PC-3 (cell line): ENCODE measurements at regions not wholly inside any gene's neighbourhood (a gene's known extent, or its start where the extent isn't known, plus 50 kb on each side); places are given as distances from the start of the nearest gene placed in this dataset.

Experiments
- ATAC-seq: fragments of 200-7000 bp; cut with Tn5 transposase; 2 replicates; pipeline ENCODE4 v1.9.1; 2020; ENCODE audit warnings: mild to moderate bottlenecking, moderate library complexity
- BruUV-seq: library from RNA; stranded (reverse); fragments of 400-500 nt; replicated peaks from 2 replicates; lab custom pipeline; 2021; lab: Mats Ljungman, UMichigan
- CTCF ChIA-PET: fragments of 300-600 bp; sonication (Branson Sonifier 250); formaldehyde crosslinking; loops from one replicate; lab custom pipeline; 2022; ENCODE audit warnings: antibody characterized with exemption; lab: Charles Lee
- POLR2A ChIA-PET: fragments of 300-600 bp; sonication (Branson Sonifier 250); formaldehyde crosslinking; loops from one replicate; lab custom pipeline; 2022; ENCODE audit warnings: antibody characterized with exemption; ENCODE audit not compliant: unreplicated experiment; lab: Charles Lee
- DNase-seq: peaks from one replicate; pipeline ENCODE4 v3.0.0-alpha.2; 2015
- H2AFZ ChIP-seq: fragments of 300-600 bp; sonication (generic); 2 replicates; pipeline ENCODE4 v1.6.0; 2016; ENCODE audit warnings: antibody characterized with exemption, low read length
- H3F3A ChIP-seq: fragments of 300-600 bp; sonication (generic); one replicate; pipeline ENCODE4 v1.6.0; 2017; ENCODE audit warnings: antibody characterized with exemption, low read length, control low read depth, mild to moderate bottlenecking; ENCODE audit not compliant: unreplicated experiment
- H3K27ac ChIP-seq: fragments of 300-600 bp; sonication (generic); 2 replicates; pipeline ENCODE4 v1.5.1; 2016; ENCODE audit warnings: mild to moderate bottlenecking, low read length
- H3K27me3 ChIP-seq: fragments of 300-600 bp; sonication (generic); 2 replicates; pipeline ENCODE4 v1.6.1; 2016; ENCODE audit warnings: low read length, mixed read lengths
- H3K36me3 ChIP-seq: fragments of 300-600 bp; sonication (generic); 2 replicates; pipeline ENCODE4 v1.6.1; 2016; ENCODE audit warnings: low read depth, mixed run types, low read length, mixed read lengths
- H3K4me1 ChIP-seq: fragments of 300-600 bp; sonication (generic); 2 replicates; pipeline ENCODE4 v1.5.1; 2016; ENCODE audit warnings: low read length; ENCODE audit not compliant: insufficient read depth
- H3K4me2 ChIP-seq: fragments of 300-600 bp; sonication (generic); 2 replicates; pipeline ENCODE4 v1.6.0; 2016; ENCODE audit warnings: low read length
- H3K4me3 ChIP-seq: fragments of 300-600 bp; sonication (generic); 2 replicates; pipeline ENCODE4 v1.5.1; 2016; ENCODE audit warnings: mild to moderate bottlenecking, low read length, mixed read lengths
- H3K79me2 ChIP-seq: fragments of 300-600 bp; sonication (generic); 2 replicates; pipeline ENCODE4 v1.6.1; 2017; ENCODE audit warnings: low read length, mixed read lengths
- H3K9ac ChIP-seq: fragments of 300-600 bp; sonication (generic); 2 replicates; pipeline ENCODE4 v1.6.0; 2016; ENCODE audit warnings: mild to moderate bottlenecking, low read length
- H3K9me2 ChIP-seq: fragments of 300-600 bp; sonication (generic); replicated peaks from 2 replicates; pipeline ENCODE4 v1.6.1; 2016; ENCODE audit warnings: mixed run types, low read length, mixed read lengths
- H3K9me3 ChIP-seq: fragments of 300-600 bp; sonication (generic); 2 replicates; pipeline ENCODE4 v1.6.1; 2016; ENCODE audit warnings: low read length, mixed read lengths
- H4K20me1 ChIP-seq: fragments of 300-600 bp; sonication (generic); 2 replicates; pipeline ENCODE4 v1.6.1; 2016; ENCODE audit warnings: low read length, mixed read lengths
- EZH2 ChIP-seq: fragments of 300-600 bp; sonication (generic); IDR thresholded peaks from one replicate; pipeline ENCODE4 v1.6.1; 2017; ENCODE audit warnings: antibody characterized with exemption, mild to moderate bottlenecking, low read length; ENCODE audit not compliant: unreplicated experiment
- EZH2phosphoT487 ChIP-seq: fragments of 300-600 bp; sonication (generic); IDR thresholded peaks from 2 replicates; pipeline ENCODE4 v1.6.1; 2018; ENCODE audit warnings: mild to moderate bottlenecking, antibody characterized with exemption, low read length, borderline replicate concordance
- intact Hi-C: fragments of 100-400 bp; cut with micrococcal nuclease; formaldehyde crosslinking; loops from 2 replicates; pipeline ENCODE4 v1.9.0; 2023
- TF ChIP-seq, protein P1 (sequence below): fragments of 300-600 bp; sonication (generic); conservative IDR thresholded peaks from 2 replicates; pipeline ENCODE4 v1.5.1; 2017; ENCODE audit warnings: antibody characterized with exemption, low read depth, mild to moderate bottlenecking, low read length

- no peaks in the 10 kb centered on the region for H3F3A ChIP-seq
- CTCF ChIA-PET: interaction anchor here (0.6 kb wide), 1 partner anchor 62 kb away, joined by 3 read pairs; no protein-coding TSS in a partner anchor
- H3K9ac ChIP-seq: no peak overlapping the region
- no peaks in the 10 kb centered on the region for H3K36me3 ChIP-seq
- H3K27ac ChIP-seq: no peak overlapping the region
- H3K4me3 ChIP-seq: no peak overlapping the region
- H3K9me3 ChIP-seq: 0 out of 2 replicates have a peak, but pooled peaks cover 3% of the 10 kb centered on the region
- TF ChIP-seq EZH2 (no peak), EZH2phosphoT487 (no peak)
- TF ChIP-seq, protein P1, sequence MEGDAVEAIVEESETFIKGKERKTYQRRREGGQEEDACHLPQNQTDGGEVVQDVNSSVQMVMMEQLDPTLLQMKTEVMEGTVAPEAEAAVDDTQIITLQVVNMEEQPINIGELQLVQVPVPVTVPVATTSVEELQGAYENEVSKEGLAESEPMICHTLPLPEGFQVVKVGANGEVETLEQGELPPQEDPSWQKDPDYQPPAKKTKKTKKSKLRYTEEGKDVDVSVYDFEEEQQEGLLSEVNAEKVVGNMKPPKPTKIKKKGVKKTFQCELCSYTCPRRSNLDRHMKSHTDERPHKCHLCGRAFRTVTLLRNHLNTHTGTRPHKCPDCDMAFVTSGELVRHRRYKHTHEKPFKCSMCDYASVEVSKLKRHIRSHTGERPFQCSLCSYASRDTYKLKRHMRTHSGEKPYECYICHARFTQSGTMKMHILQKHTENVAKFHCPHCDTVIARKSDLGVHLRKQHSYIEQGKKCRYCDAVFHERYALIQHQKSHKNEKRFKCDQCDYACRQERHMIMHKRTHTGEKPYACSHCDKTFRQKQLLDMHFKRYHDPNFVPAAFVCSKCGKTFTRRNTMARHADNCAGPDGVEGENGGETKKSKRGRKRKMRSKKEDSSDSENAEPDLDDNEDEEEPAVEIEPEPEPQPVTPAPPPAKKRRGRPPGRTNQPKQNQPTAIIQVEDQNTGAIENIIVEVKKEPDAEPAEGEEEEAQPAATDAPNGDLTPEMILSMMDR: no peak
- no peaks in the 10 kb centered on the region for H3K79me2 ChIP-seq
- no peak for DNase-seq
- H2AFZ ChIP-seq: no peak overlapping the region
- H3K4me1 ChIP-seq: 0 out of 2 replicates have a peak, but pooled peaks cover 4% of the 10 kb centered on the region
- intact Hi-C loops: no loop called here
- POLR2A ChIA-PET: no interaction called here
- BruUV-seq: no TSS peak
- no peak overlapping the region for H3K4me2 ChIP-seq
- H3K27me3 ChIP-seq: peaks cover 15% of the 10 kb centered on the region
- no peaks in the 10 kb centered on the region for H3K9me2 ChIP-seq
- no peaks in the 10 kb centered on the region for H4K20me1 ChIP-seq
- ATAC-seq: no peak
Observed at GRCh38 chr2:38224821-38225437, 149.0 kb upstream of the CYP1B1 start.

GRCh38 chr2:38224181-38224580, 148.2 kb upstream of the CYP1B1 start:
- no peak overlapping the region for H3K4me3 ChIP-seq
- BruUV-seq: no TSS peak
- ChIA-PET CTCF (no interaction called here), POLR2A (no interaction called here)
- ATAC-seq: no peak
- no peak overlapping the region for H3K4me2 ChIP-seq
- no peak overlapping the region for H3K27ac ChIP-seq
- H3K9me2 ChIP-seq: no peaks in the 10 kb centered on the region
- DNase-seq: no peak
- H3K4me1 ChIP-seq: 0 out of 2 replicates have a peak, but pooled peaks cover 4% of the 10 kb centered on the region
- H3F3A ChIP-seq: no peaks in the 10 kb centered on the region
- H3K79me2 ChIP-seq: no peaks in the 10 kb centered on the region
- H4K20me1 ChIP-seq: no peaks in the 10 kb centered on the region
- no peak overlapping the region for H3K9ac ChIP-seq
- 0 out of 2 replicates have a peak, but pooled peaks cover 5% of the 10 kb centered on the region for H3K9me3 ChIP-seq
- intact Hi-C loops: no loop called here
- no peak overlapping the region for H2AFZ ChIP-seq
- no peak for TF ChIP-seq EZH2phosphoT487
- no peak for TF ChIP-seq EZH2
- TF ChIP-seq, protein P1: no peak
- H3K36me3 ChIP-seq: no peaks in the 10 kb centered on the region
- peaks cover 15% of the 10 kb centered on the region for H3K27me3 ChIP-seq

- BruUV-seq: no TSS peak
- ChIA-PET POLR2A (no interaction called here), CTCF (no interaction called here)
- Histone ChIP-seq H4K20me1 (no peaks in the 10 kb centered on the region), H3K36me3 (no peaks in the 10 kb centered on the region), H2AFZ (no peak overlapping the region), H3K27ac (no peak overlapping the region), H3K9ac (no peak overlapping the region), H3F3A (no peaks in the 10 kb centered on the region), H3K4me1 (0 out of 2 replicates have a peak, but pooled peaks cover 4% of the 10 kb centered on the region), H3K4me2 (no peak overlapping the region), H3K27me3 (peaks cover 15% of the 10 kb centered on the region), H3K9me2 (no peaks in the 10 kb centered on the region), H3K79me2 (no peaks in the 10 kb centered on the region), H3K9me3 (0 out of 2 replicates have a peak, but pooled peaks cover 5% of the 10 kb centered on the region), H3K4me3 (no peak overlapping the region)
- DNase-seq (peak; percentile 11), ATAC-seq (no peak)
- no peak for TF ChIP-seq EZH2
- TF ChIP-seq, protein P1: no peak
- no peak for TF ChIP-seq EZH2phosphoT487
- intact Hi-C loops: no loop called here
Observed at GRCh38 chr2:38223256-38223655, 147.3 kb upstream of the CYP1B1 start.
